HEK293 (cell line): ENCODE measurements at regions not wholly inside any gene's neighbourhood (a gene's known extent, or its start where the extent isn't known, plus 50 kb on each side); places are given as distances from the start of the nearest gene placed in this dataset.

Experiments used
- CTCF ChIA-PET: fragments of 350-600 bp; formaldehyde crosslinking; extraction: SDS; loops from one replicate; lab custom pipeline; 2021; ENCODE audit warnings: antibody characterized with exemption; lab: Yijun Ruan, JAX
- POLR2A ChIA-PET: fragments of 300-600 bp; formaldehyde crosslinking; extraction: SDS; loops from one replicate; lab custom pipeline; 2020; ENCODE audit warnings: antibody characterized with exemption, inconsistent platforms; lab: Yijun Ruan, JAX
- H3K27ac ChIP-seq: fragments of 200-500 bp; sonication (Bioruptor generic); 2 replicates; pipeline ENCODE4 v1.5.1; 2014; ENCODE audit warnings: low read depth, low read length, control low read depth, inconsistent platforms; ENCODE audit errors: extremely low read depth
- H3K36me3 ChIP-seq, 2 experiments: fragments of 200-500 bp in 1 of 2; sonication (Bioruptor generic) in 1 of 2; 1 replicate in 1 of 2; 2 replicates in 1 of 2; pipeline ENCODE4 v1.5.1; 2014 to 2017; ENCODE audit warnings: inconsistent platforms in 2 of 2, low read length in 2 of 2; ENCODE audit not compliant: control insufficient read depth in 2 of 2, insufficient read depth in 1 of 2
- H3K4me1 ChIP-seq: fragments of 200-500 bp; sonication (Bioruptor generic); 2 replicates; pipeline ENCODE4 v1.5.1; 2014; ENCODE audit warnings: mild to moderate bottlenecking, low read length, inconsistent platforms; ENCODE audit not compliant: control insufficient read depth, insufficient read depth
- H3K4me3 ChIP-seq: 2 replicates; pipeline ENCODE4 v1.5.1; 2011; ENCODE audit warnings: low read depth, mild to moderate bottlenecking, control low read depth, low read length, moderate library complexity
- H3K9me3 ChIP-seq: fragments of 200-500 bp; sonication (Bioruptor generic); 2 replicates; pipeline ENCODE4 v1.5.1; 2014; ENCODE audit warnings: low read depth, low read length, inconsistent platforms; ENCODE audit not compliant: control insufficient read depth, insufficient read depth
- GLI4 ChIP-seq: fragments of 450-650 bp; formaldehyde crosslinking; IDR thresholded peaks from 2 replicates; pipeline ENCODE4 v1.5.1; 2016; ENCODE audit warnings: missing biosample characterization, missing genetic modification characterization
- GLIS2 ChIP-seq: fragments of 450-650 bp; formaldehyde crosslinking; IDR thresholded peaks from 2 replicates; pipeline ENCODE4 v1.5.1; 2016; ENCODE audit warnings: missing biosample characterization, missing genetic modification characterization
- HOXA7 ChIP-seq: sonication (generic); formaldehyde crosslinking; IDR thresholded peaks from 2 replicates; pipeline ENCODE4 v1.8.1; 2022; ENCODE audit warnings: missing genetic modification reagents, borderline replicate concordance
- SP3 ChIP-seq: fragments of 450-650 bp; formaldehyde crosslinking; IDR thresholded peaks from 2 replicates; pipeline ENCODE4 v1.5.1; 2016; ENCODE audit warnings: missing biosample characterization, missing genetic modification characterization
- SP7 ChIP-seq: fragments of 450-650 bp; formaldehyde crosslinking; IDR thresholded peaks from 2 replicates; pipeline ENCODE4 v1.5.1; 2016; ENCODE audit warnings: missing biosample characterization, missing genetic modification characterization
- ZBTB48 ChIP-seq: fragments of 450-650 bp; formaldehyde crosslinking; IDR thresholded peaks from 2 replicates; pipeline ENCODE4 v1.5.1; 2016; ENCODE audit warnings: missing biosample characterization, missing genetic modification characterization
- ZFP69B ChIP-seq: fragments of 450-650 bp; formaldehyde crosslinking; IDR thresholded peaks from 2 replicates; pipeline ENCODE4 v1.5.1; 2016; ENCODE audit warnings: missing biosample characterization, missing genetic modification characterization
- ZNF133 ChIP-seq: fragments of 450-650 bp; formaldehyde crosslinking; IDR thresholded peaks from 2 replicates; pipeline ENCODE4 v1.5.1; 2016; ENCODE audit warnings: missing biosample characterization, missing genetic modification characterization
- ZNF24 ChIP-seq: fragments of 450-650 bp; formaldehyde crosslinking; IDR thresholded peaks from 2 replicates; pipeline ENCODE4 v1.5.1; 2016; ENCODE audit warnings: missing biosample characterization, missing genetic modification characterization
- ZNF335 ChIP-seq: fragments of 450-650 bp; formaldehyde crosslinking; conservative IDR thresholded peaks from 2 replicates; pipeline ENCODE4 v1.5.1; 2016; ENCODE audit warnings: missing biosample characterization, missing genetic modification characterization
- ZNF707 ChIP-seq: fragments of 450-650 bp; formaldehyde crosslinking; IDR thresholded peaks from 2 replicates; pipeline ENCODE4 v1.5.1; 2016; ENCODE audit warnings: missing biosample characterization, missing genetic modification characterization
- ZNF76 ChIP-seq: fragments of 450-650 bp; formaldehyde crosslinking; IDR thresholded peaks from 2 replicates; pipeline ENCODE4; 2016; ENCODE audit warnings: low read depth, missing biosample characterization, missing genetic modification characterization, borderline replicate concordance
- TF ChIP-seq, protein P1 (sequence below): fragments of 450-650 bp; formaldehyde crosslinking; IDR thresholded peaks from 2 replicates; pipeline ENCODE4 v1.5.1; 2016; ENCODE audit warnings: missing biosample characterization, missing genetic modification characterization
- TF ChIP-seq, protein P2 (sequence below): fragments of 450-650 bp; formaldehyde crosslinking; IDR thresholded peaks from 2 replicates; pipeline ENCODE4 v1.5.1; 2017; ENCODE audit warnings: missing biosample characterization, missing genetic modification characterization
- TF ChIP-seq, protein P3 (sequence below): fragments of 450-650 bp; formaldehyde crosslinking; IDR thresholded peaks from 2 replicates; pipeline ENCODE4 v1.5.1; 2016; ENCODE audit warnings: missing biosample characterization, missing genetic modification characterization
- TF ChIP-seq, protein P4 (sequence below): fragments of 450-650 bp; formaldehyde crosslinking; IDR thresholded peaks from 2 replicates; pipeline ENCODE4 v1.5.1; 2017; ENCODE audit warnings: missing biosample characterization, missing genetic modification characterization
- TF ChIP-seq, protein P5 (sequence below): fragments of 450-650 bp; formaldehyde crosslinking; IDR thresholded peaks from 2 replicates; pipeline ENCODE4; 2016; ENCODE audit warnings: missing biosample characterization, missing genetic modification characterization
- TF ChIP-seq, protein P6 (sequence below): fragments of 450-650 bp; IDR thresholded peaks from 2 replicates; pipeline ENCODE4 v1.5.1; 2018; ENCODE audit warnings: missing biosample characterization, missing genetic modification characterization
- TF ChIP-seq, protein P7 (sequence below): fragments of 450-650 bp; formaldehyde crosslinking; IDR thresholded peaks from 2 replicates; pipeline ENCODE4 v1.5.1; 2016; ENCODE audit warnings: missing biosample characterization, missing genetic modification characterization, borderline replicate concordance

DNA sequence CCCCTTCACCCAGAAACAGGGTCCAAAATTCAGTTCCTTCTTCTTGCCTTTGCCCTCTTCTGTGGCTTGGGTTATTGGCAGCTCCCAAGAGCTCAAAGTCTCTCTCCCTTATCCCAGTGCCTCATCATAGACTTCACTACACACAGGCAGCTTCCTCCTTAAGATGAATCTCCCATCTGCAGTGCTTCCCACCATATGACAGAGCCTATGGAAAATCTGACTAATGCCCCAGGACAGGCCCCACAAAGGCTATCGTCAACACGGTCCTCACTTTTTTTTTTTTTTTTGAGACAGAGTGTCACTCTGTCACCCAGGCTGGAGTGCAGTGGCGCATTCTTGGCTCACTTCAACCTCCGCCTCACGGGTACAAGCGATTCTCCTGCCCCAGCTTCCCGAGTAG lies 194.1 kb downstream of the MEX3B start:
- Histone ChIP-seq H3K27ac (no peak overlapping the region), H3K36me3 (peaks cover 0 to 14% of the 10 kb centered on the region in 2 experiments; a peak in 1 of 3 replicates), H3K4me1 (no peaks in the 10 kb centered on the region), H3K4me3 (no peak overlapping the region), H3K9me3 (no peaks in the 10 kb centered on the region)
- TF ChIP-seq ZFP69B (no peak), SP3 (tag by site-specific recombination) (no peak), ZNF133 (tag by site-specific recombination) (no peak), ZNF707 (tag by site-specific recombination) (no peak), HOXA7 (no peak), GLI4 (tag by site-specific recombination) (no peak), ZNF76 (tag by site-specific recombination) (no peak), ZNF24 (tag by site-specific recombination) (no peak), SP7 (tag by site-specific recombination) (no peak), ZBTB48 (tag by site-specific recombination) (no peak), ZNF335 (tag by site-specific recombination) (no peak)
- TF ChIP-seq, protein P1, sequence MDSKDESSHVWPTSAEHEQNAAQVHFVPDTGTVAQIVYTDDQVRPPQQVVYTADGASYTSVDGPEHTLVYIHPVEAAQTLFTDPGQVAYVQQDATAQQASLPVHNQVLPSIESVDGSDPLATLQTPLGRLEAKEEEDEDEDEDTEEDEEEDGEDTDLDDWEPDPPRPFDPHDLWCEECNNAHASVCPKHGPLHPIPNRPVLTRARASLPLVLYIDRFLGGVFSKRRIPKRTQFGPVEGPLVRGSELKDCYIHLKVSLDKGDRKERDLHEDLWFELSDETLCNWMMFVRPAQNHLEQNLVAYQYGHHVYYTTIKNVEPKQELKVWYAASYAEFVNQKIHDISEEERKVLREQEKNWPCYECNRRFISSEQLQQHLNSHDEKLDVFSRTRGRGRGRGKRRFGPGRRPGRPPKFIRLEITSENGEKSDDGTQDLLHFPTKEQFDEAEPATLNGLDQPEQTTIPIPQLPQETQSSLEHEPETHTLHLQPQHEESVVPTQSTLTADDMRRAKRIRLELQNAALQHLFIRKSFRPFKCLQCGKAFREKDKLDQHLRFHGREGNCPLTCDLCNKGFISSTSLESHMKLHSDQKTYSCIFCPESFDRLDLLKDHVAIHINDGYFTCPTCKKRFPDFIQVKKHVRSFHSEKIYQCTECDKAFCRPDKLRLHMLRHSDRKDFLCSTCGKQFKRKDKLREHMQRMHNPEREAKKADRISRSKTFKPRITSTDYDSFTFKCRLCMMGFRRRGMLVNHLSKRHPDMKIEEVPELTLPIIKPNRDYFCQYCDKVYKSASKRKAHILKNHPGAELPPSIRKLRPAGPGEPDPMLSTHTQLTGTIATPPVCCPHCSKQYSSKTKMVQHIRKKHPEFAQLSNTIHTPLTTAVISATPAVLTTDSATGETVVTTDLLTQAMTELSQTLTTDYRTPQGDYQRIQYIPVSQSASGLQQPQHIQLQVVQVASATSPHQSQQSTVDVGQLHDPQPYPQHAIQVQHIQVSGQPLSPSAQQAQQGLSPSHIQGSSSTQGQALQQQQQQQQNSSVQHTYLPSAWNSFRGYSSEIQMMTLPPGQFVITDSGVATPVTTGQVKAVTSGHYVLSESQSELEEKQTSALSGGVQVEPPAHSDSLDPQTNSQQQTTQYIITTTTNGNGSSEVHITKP: no peak
- TF ChIP-seq, protein P2, sequence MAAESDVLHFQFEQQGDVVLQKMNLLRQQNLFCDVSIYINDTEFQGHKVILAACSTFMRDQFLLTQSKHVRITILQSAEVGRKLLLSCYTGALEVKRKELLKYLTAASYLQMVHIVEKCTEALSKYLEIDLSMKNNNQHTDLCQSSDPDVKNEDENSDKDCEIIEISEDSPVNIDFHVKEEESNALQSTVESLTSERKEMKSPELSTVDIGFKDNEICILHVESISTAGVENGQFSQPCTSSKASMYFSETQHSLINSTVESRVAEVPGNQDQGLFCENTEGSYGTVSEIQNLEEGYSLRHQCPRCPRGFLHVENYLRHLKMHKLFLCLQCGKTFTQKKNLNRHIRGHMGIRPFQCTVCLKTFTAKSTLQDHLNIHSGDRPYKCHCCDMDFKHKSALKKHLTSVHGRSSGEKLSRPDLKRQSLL: no peak
- TF ChIP-seq, protein P3, sequence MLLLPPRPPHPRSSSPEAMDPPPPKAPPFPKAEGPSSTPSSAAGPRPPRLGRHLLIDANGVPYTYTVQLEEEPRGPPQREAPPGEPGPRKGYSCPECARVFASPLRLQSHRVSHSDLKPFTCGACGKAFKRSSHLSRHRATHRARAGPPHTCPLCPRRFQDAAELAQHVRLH (tag by site-specific recombination): no peak
- TF ChIP-seq, protein P4, sequence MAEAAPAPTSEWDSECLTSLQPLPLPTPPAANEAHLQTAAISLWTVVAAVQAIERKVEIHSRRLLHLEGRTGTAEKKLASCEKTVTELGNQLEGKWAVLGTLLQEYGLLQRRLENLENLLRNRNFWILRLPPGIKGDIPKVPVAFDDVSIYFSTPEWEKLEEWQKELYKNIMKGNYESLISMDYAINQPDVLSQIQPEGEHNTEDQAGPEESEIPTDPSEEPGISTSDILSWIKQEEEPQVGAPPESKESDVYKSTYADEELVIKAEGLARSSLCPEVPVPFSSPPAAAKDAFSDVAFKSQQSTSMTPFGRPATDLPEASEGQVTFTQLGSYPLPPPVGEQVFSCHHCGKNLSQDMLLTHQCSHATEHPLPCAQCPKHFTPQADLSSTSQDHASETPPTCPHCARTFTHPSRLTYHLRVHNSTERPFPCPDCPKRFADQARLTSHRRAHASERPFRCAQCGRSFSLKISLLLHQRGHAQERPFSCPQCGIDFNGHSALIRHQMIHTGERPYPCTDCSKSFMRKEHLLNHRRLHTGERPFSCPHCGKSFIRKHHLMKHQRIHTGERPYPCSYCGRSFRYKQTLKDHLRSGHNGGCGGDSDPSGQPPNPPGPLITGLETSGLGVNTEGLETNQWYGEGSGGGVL: no peak
- TF ChIP-seq, protein P5, sequence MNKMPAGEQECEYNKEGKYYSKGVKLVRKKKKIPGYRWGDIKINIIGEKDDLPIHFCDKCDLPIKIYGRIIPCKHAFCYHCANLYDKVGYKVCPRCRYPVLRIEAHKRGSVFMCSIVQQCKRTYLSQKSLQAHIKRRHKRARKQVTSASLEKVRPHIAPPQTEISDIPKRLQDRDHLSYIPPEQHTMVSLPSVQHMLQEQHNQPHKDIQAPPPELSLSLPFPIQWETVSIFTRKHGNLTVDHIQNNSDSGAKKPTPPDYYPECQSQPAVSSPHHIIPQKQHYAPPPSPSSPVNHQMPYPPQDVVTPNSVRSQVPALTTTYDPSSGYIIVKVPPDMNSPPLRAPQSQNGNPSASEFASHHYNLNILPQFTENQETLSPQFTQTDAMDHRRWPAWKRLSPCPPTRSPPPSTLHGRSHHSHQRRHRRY (tag by site-specific recombination): no peak
- ChIA-PET POLR2A (no interaction called here), CTCF (interaction anchor here (0.6 kb wide), 1 partner anchor 17 kb away, joined by 4 read pairs; no protein-coding TSS in a partner anchor)

DNA sequence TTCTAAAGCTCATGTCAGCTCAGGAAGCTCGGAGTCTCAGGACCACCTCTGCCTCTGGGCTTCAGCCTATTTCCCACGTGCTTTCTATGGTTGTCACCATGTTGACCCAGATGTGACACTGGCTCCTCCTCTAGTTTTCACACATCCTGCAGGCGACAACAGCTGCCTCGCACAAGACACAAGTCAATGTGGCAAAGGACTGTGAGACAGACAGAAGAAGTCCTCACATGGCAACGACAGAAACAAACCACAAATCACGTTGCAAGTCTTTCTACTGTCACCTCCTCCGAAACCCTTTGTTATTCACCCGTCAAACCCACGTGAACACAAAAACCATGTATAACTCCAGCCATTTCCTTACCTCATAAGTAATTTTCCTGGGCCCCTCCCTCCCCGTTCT lies 194.5 kb downstream of the MEX3B start:
- H3K4me3 ChIP-seq: no peak overlapping the region
- CTCF ChIA-PET: interaction anchor here (0.6 kb wide), 2 partner anchors 16 to 142 kb away, joined by 3 to 4 read pairs; no protein-coding TSS in a partner anchor
- no peaks in the 10 kb centered on the region for H3K9me3 ChIP-seq
- H3K27ac ChIP-seq: no peak overlapping the region
- POLR2A ChIA-PET: no interaction called here
- H3K36me3 ChIP-seq: peaks cover 0 to 10% of the 10 kb centered on the region in 2 experiments; a peak in 1 of 3 replicates
- TF ChIP-seq, protein P6, sequence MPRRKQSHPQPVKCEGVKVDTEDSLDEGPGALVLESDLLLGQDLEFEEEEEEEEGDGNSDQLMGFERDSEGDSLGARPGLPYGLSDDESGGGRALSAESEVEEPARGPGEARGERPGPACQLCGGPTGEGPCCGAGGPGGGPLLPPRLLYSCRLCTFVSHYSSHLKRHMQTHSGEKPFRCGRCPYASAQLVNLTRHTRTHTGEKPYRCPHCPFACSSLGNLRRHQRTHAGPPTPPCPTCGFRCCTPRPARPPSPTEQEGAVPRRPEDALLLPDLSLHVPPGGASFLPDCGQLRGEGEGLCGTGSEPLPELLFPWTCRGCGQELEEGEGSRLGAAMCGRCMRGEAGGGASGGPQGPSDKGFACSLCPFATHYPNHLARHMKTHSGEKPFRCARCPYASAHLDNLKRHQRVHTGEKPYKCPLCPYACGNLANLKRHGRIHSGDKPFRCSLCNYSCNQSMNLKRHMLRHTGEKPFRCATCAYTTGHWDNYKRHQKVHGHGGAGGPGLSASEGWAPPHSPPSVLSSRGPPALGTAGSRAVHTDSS (tag by site-specific recombination): no peak
- no peak for TF ChIP-seq GLIS2 (tag by site-specific recombination)
- TF ChIP-seq, protein P7, sequence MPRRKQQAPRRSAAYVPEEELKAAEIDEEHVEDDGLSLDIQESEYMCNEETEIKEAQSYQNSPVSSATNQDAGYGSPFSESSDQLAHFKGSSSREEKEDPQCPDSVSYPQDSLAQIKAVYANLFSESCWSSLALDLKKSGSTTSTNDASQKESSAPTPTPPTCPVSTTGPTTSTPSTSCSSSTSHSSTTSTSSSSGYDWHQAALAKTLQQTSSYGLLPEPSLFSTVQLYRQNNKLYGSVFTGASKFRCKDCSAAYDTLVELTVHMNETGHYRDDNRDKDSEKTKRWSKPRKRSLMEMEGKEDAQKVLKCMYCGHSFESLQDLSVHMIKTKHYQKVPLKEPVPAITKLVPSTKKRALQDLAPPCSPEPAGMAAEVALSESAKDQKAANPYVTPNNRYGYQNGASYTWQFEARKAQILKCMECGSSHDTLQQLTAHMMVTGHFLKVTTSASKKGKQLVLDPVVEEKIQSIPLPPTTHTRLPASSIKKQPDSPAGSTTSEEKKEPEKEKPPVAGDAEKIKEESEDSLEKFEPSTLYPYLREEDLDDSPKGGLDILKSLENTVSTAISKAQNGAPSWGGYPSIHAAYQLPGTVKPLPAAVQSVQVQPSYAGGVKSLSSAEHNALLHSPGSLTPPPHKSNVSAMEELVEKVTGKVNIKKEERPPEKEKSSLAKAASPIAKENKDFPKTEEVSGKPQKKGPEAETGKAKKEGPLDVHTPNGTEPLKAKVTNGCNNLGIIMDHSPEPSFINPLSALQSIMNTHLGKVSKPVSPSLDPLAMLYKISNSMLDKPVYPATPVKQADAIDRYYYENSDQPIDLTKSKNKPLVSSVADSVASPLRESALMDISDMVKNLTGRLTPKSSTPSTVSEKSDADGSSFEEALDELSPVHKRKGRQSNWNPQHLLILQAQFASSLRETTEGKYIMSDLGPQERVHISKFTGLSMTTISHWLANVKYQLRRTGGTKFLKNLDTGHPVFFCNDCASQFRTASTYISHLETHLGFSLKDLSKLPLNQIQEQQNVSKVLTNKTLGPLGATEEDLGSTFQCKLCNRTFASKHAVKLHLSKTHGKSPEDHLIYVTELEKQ: no peak
- H3K4me1 ChIP-seq: no peaks in the 10 kb centered on the region
